ENCODE measurements at regions not wholly inside any gene's neighbourhood (a gene's known extent, or its start where the extent isn't known, plus 50 kb on each side); places are given as distances from the start of the nearest gene placed in this dataset.

- no peak overlapping the region for H3K27ac ChIP-seq
- H2AFZ ChIP-seq: no peak overlapping the region
- H3K36me3 ChIP-seq (ENCODE audit: control insufficient read depth, insufficient read depth, low read length): no peaks in the 10 kb centered on the region
- H3K9me3 ChIP-seq (ENCODE audit: control insufficient read depth, low read length): no peaks in the 10 kb centered on the region
- TF ChIP-seq, protein P1, sequence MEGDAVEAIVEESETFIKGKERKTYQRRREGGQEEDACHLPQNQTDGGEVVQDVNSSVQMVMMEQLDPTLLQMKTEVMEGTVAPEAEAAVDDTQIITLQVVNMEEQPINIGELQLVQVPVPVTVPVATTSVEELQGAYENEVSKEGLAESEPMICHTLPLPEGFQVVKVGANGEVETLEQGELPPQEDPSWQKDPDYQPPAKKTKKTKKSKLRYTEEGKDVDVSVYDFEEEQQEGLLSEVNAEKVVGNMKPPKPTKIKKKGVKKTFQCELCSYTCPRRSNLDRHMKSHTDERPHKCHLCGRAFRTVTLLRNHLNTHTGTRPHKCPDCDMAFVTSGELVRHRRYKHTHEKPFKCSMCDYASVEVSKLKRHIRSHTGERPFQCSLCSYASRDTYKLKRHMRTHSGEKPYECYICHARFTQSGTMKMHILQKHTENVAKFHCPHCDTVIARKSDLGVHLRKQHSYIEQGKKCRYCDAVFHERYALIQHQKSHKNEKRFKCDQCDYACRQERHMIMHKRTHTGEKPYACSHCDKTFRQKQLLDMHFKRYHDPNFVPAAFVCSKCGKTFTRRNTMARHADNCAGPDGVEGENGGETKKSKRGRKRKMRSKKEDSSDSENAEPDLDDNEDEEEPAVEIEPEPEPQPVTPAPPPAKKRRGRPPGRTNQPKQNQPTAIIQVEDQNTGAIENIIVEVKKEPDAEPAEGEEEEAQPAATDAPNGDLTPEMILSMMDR (IDR thresholded peaks at IDR 0.05): no peak
- no peak overlapping the region for H3K9ac ChIP-seq
- no peak overlapping the region for H3K4me2 ChIP-seq (ENCODE audit: low read length)
- H3K27me3 ChIP-seq (ENCODE audit: control insufficient read depth, insufficient read depth, low read length): no peaks in the 10 kb centered on the region
- H3K4me3 ChIP-seq (ENCODE audit: low read depth, low read length): no peak overlapping the region
- H3K4me1 ChIP-seq: no peaks in the 10 kb centered on the region
- no peaks in the 10 kb centered on the region for H3K79me2 ChIP-seq
These were observed 78.8 kb downstream of the RPS12 start for GRCh38 chr6:132892929-132893771.

DNA sequence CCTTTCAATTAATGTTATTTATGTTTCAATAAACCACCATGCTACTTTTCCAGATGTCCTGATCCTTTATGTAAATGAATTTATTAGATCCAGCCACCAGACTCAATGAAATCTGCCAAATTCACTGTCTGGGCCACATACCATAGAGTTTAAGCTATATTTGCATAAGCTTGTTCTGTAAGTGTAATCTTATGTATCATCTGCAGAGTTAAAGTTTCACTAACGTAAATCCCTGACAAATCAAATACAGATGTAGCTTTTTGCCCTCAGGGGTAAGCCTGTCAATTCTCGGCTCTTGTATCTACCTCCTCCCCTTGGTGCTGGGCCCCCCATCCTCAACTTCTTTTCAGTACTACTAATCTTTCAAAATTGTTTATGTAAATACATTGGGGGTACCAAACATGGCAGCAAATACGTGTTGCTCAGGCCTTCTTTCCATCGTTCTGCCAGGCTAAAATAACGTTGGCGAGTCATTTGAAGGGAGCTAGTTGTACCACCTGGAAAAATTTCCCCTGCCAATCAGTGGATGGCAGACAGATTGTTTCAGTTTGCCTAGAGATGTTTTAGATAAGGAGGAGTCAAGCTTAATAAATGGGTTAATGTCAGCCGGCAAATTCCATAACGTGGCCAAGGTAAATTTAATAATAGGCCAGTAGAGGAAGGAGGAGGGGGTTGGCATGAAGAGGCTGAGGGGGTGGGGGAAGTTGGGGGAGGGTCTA lies 79.6 kb downstream of the RPS12 start:
- no peak overlapping the region for H3K9ac ChIP-seq
- no peak overlapping the region for H3K4me2 ChIP-seq (ENCODE audit: low read length)
- no peaks in the 10 kb centered on the region for H3K79me2 ChIP-seq
- H3K36me3 ChIP-seq (ENCODE audit: control insufficient read depth, insufficient read depth, low read length): no peaks in the 10 kb centered on the region
- no peaks in the 10 kb centered on the region for H3K9me3 ChIP-seq (ENCODE audit: control insufficient read depth, low read length)
- TF ChIP-seq, protein P1 (IDR thresholded peaks at IDR 0.05): no peak
- H3K4me3 ChIP-seq (ENCODE audit: low read depth, low read length): no peak overlapping the region
- H3K4me1 ChIP-seq: no peaks in the 10 kb centered on the region
- H3K27ac ChIP-seq: no peak overlapping the region
- no peaks in the 10 kb centered on the region for H3K27me3 ChIP-seq (ENCODE audit: control insufficient read depth, insufficient read depth, low read length)
- H2AFZ ChIP-seq: no peak overlapping the region

DNA sequence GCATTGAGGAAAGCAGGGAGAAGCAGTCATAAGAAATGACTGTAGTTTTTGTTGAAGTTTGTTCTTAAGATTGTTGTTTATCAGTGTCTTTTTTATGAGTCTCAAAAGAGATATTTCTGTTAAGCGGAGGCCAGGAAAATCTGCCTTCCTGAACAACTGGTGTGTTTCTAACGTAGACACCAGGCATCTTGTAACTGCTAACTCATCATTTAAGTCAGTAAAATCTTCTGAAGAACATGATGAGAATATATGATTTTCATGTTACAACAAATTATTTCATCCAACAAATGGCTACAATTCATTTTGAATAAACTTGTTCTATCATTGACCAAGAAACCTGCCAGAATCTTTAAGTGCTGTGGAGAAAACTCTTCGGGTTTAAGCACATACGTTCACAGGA lies 84.0 kb downstream of the RPS12 start:
- TF ChIP-seq, protein P1 (IDR thresholded peaks at IDR 0.05): no peak
- H3K4me1 ChIP-seq: no peaks in the 10 kb centered on the region
- no peaks in the 10 kb centered on the region for H3K36me3 ChIP-seq (ENCODE audit: control insufficient read depth, insufficient read depth, low read length)
- H2AFZ ChIP-seq: no peak overlapping the region
- no peak overlapping the region for H3K4me3 ChIP-seq (ENCODE audit: low read depth, low read length)
- no peak overlapping the region for H3K4me2 ChIP-seq (ENCODE audit: low read length)
- no peak overlapping the region for H3K9ac ChIP-seq
- H3K27me3 ChIP-seq (ENCODE audit: control insufficient read depth, insufficient read depth, low read length): no peaks in the 10 kb centered on the region
- no peaks in the 10 kb centered on the region for H3K79me2 ChIP-seq
- no peak overlapping the region for H3K27ac ChIP-seq
- no peaks in the 10 kb centered on the region for H3K9me3 ChIP-seq (ENCODE audit: control insufficient read depth, low read length)

DNA sequence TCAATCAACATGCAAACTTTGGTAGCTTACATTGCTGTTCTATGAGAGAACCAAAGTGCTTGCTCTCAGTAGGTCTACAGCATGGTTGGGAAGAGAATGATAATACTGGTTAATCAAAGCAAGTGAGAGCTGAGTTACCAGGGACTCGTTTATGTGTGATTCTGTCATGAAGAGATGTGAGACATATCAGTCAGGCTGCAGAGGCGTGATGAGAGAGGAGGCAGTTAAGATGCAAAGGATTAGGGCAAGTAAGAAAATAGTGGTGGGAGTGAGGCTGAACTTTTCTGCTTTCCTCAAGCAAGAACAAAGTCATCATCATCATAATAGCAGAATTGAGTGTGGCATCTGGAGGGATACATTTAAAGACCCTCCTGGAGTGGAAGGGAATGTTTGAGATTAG lies 86.5 kb downstream of the RPS12 start:
- Histone ChIP-seq H3K4me2 (ENCODE audit: low read length) (no peak overlapping the region), H3K9ac (no peak overlapping the region), H3K36me3 (ENCODE audit: control insufficient read depth, insufficient read depth, low read length) (no peaks in the 10 kb centered on the region), H3K4me3 (ENCODE audit: low read depth, low read length) (no peak overlapping the region), H3K4me1 (no peaks in the 10 kb centered on the region), H2AFZ (no peak overlapping the region), H3K79me2 (no peaks in the 10 kb centered on the region), H3K27ac (no peak overlapping the region), H3K27me3 (ENCODE audit: control insufficient read depth, insufficient read depth, low read length) (no peaks in the 10 kb centered on the region), H3K9me3 (ENCODE audit: control insufficient read depth, low read length) (no peaks in the 10 kb centered on the region)
- TF ChIP-seq, protein P1 (IDR thresholded peaks at IDR 0.05): no peak

Measured in parathyroid adenoma (tissue), 2 donors.